Mucosa of gallbladder (tissue), 1 donor: ENCODE measurements at regions not wholly inside any gene's neighbourhood (a gene's known extent, or its start where the extent isn't known, plus 50 kb on each side); places are given as distances from the start of the nearest gene placed in this dataset.
"Not testable (repeated sequence)": the region's sequence is repeated elsewhere in the genome, so short reads cannot be mapped to it uniquely, and the experiment has no call there.

ENCODE experiments used
- DNase-seq: peaks from one replicate; pipeline ENCODE4 v3.0.0-alpha.2; 2020; ENCODE audit warnings: low spot score
- donor health status: DM: no; HTN: no; CAD: no.

DNA sequence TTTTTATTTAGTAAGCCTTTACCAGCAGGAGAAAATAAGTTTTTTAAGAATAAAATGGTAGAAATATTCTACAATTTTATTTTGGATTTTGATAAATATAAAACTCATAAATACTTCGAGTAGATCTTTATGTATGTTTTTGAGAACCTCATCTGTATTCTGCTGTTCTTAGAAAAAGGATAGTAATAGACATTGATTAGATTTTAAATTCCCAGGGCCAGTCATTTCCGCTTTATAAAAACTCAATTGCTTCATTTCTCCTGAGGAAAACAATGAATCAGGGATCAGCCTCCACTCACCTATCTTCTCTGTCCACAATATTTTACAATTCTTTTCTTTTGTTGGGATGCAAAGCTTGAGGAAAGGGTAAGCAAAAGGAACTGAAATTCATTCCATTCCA, 1983.5 kb upstream of the C9orf72 start:
- DNase-seq, result no peak

DNA sequence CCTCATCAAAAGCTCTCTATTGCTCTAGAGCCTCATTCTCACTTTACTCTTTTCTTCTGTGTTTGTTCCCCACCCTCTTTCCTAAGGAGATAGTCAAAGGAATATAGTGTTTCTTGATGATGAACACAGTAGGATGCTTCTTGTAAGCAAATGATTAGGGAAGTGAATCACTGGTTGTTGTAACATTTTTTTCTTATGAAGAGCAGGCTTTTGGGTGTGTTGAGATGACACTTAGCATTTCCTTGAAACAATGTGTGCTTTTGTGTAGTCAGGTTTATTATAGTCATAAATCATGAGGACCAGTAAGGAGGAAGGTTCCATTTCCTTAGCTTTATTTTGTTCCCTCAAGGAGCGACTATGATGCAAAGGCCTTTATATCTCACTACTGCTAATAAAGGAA, 1991.3 kb upstream of the C9orf72 start:
- no peak for DNase-seq

DNA sequence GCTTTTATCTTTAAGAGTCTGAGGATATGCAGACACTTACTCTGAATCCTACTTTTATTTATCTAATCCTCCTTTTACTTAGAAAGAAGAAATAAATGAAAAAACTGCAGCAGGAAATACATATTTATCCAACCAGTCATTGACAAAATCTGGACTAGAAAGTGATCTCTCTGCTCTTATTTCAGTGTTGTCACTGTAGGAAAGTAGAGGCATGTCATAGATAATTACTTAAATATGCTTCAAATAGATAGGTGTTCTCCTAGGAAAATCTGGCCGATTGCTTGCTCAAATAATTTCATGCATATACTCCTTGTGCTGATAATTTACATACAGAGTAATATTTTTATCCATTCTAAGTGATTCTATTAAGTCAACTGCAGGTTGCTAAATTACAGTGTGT, 2001.9 kb upstream of the C9orf72 start:
- DNase-seq, result no peak

DNA sequence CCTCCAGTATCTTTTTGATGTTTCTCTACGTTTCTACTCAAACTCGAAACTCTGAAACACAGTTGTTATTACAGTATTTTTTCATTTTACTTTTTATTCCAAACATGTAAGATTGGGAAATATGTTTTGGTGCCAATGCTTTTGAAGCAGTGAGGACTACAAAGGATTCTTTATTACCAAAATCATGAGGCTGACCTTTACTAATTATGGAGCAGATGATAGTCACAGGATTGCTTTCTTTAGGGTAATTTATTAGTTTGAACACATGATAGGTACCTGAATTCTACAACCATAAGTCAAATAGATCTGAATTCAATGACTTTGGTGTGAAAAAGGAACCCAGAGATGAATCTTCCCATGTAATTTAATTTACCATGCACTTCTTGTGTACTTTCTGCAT, 2015.1 kb upstream of the C9orf72 start:
- DNase-seq, result no peak

DNA sequence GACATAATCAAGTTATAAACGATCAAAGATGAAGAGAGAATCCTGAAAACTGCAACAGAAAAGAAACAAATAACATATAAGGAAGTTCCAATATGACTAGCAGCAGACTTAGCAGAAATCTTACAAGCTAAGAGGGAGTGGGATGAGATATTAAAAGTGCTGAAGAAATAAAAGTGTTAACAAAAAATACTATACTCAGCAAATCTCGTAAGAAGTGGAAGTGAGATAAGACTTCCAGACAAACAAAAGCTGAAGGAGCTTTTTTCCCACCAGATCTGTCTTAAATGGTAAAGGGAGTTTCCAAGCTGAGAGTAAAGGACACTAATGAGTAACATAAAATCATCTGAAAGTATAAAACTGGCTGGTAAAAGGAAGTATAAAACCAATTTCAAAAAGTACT, 2036.0 kb upstream of the C9orf72 start:
- no peak for DNase-seq

DNA sequence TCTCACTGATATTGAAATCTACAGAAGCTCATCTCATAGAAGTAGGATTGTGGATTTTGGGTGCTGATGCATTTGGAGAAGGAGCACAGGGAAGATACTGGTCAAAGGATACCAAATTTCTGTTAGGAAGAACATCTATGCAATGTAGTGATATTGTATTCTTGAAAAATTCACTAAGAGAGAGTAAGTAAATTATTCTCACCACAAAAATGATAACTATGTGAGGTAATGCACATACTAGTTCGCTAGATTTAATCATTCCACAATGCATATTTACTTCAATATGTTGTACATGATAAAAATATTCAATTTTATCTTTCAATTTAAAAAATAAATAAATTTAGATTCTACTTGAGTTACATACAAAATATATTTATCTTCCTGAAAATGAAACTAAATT, 2040.5 kb upstream of the C9orf72 start:
- no peak for DNase-seq

DNA sequence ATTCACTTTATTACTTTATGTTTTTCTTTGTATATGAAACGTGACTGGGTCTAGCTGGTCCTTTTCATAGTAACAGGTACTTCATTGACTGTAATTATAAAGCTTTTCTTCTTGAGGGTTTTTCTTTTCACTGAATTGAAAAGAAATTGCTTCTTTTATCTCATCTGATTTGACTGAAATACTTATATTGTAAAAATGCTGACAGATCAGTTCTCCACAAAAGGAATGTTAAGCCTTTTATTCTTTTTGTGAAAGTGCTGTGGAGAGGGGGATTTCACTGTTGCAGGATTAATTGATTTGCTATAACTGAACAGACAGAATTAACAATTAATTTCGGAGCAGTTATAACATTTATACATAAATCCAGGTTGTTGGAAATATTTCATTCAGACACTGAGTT, 2043.6 kb upstream of the C9orf72 start:
- DNase-seq, result no peak

DNA sequence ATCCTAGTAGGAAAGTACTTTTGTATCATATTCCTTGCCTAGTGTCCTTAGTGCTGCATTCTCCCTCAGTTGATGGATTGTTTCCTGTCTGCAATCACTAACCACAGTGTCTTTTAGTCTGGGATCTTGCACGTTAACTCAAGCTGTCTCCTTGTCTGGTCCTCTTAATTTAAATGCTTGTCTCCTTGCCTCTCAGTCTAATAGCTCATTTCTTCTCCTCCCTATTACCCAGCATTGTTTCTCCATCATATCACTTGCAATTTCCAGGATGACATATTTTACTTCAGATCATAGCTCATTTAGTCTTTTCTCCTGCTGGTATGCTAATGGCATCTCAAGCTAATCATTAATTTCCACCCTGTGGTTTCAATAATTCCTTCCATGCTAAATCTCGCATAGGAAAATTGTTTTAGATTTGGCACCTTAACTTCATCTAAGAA, 2052.0 kb upstream of the C9orf72 start:
- no peak for DNase-seq

DNA sequence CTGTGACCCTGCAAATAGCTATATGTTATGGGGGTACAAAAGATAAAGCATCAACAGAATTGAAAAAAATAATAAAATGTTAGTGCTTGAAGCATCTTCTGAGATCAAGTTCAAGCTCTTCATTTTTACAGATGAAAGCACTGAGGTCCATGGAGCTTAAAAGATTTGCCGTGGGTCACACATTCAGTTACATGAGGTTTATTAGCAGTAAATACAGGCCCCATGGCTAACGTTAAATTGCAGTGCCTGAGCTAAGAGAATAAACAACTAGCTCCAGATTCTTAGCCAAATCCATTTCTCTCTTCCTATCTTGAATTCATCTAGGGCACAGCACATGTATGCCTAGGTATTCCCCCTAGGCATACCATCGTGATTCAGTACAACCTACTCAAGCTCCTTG, 2052.7 kb upstream of the C9orf72 start:
- no peak for DNase-seq

DNA sequence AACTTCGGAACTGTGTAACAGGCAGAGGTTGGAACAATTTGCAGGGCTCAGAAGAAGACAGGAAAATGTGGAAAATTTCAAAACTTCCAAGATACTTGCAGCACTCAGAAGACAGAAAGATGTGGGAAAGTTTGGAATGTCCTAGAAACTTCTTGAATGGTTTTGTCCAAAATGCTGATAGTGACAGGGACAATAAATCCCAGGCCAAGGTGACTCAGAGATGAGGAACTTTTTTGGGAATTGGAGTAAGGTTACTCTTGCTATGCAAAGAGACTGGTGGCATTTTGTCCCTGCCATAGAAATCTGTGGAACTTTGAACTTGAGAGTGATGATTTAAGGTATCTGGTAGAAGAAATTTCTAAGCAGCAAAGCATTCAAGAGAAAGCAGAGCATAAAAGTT, 2055.6 kb upstream of the C9orf72 start:
- not testable (repeated sequence) for DNase-seq

DNA sequence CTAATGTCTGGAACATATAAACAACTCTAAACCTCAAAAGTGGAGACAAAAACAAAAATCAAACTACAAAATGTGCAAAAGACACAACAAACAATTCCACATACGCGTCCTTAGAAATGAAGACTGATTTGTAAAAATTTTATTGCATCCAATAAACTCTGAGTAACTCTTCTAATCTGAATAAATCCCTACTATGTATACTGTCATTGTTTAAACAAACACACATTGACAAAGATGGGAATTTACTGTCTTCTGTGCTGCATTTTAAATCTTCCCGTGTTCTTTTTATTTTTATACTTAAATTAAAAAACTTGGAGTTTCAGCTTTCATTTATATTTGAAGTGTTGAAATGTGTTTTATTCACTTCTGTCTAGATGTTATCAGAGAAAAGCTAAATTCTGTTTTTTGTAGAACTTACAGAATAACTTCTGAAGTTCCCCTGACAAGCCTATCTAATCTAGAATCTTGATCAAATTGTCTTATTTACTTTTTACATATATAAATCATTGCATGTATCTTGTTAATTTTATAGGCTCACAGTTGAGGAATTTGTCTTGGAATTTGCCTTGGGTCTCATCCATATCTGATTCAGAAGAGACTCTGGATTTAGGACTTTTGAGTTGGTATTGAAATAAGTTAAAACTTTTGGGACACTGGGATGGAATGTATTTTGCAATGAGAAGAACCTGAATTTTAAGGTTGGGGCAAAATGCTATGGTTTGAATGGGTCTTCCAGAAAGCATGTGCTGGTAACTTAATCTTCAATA, 2064.4 kb upstream of the C9orf72 start:
- no peak for DNase-seq

DNA sequence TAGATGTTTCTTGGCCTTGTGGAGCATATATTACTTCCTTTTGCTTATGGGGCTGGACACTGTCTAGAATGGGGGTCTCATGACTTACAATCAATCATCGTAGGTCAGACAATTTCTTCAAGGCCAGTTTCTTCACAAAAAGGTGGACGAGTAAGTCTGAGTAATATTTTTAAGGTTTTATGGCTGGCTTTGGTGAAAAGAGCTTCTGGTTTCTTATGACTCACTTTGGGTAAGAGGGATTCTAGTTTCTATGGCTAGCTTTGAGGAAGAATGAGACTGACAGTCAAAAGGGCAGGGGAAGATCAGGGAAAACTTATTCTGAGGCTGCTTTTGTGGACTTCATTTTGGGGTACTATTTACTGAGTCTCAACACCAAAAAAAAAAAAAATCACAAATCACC, 2067.2 kb upstream of the C9orf72 start:
- no peak for DNase-seq

DNA sequence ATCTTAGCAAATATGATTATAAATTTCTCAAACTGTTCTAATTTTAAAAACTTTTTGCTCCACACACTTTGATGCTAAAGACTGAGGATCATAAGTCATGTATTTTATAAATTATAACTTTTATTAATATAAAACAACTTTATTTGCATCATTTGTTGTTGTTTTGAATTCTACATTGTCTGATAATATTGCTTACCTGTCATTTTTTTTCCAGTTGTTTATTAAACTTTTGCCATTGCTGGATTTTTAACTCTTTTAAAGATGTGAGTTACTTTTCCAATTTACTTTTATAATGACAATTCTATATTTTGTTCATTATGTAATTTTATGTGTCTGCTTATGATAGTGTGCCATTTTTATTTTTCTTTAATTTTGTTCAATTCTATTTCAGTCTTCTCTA, 2071.2 kb upstream of the C9orf72 start:
- DNase-seq, result no peak

DNA sequence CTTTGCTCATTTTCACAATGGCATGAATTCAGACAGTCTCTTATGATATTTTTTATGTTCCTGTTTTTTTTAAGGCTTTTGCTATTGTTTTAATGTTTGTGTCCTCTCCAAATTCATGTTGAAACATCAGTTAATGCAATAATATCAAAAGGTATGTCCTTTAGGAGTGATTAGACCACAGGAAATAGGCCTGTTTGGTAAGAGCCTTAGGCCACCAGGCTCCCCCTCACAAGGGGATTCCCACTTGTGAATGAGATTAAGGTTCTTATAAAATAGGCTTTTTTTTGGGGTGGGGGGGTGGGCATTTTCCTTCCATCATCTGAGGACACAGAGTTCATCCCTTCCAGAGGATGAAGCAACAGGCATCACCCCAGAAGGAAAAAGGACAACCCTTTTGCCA, 2074.2 kb upstream of the C9orf72 start:
- no peak for DNase-seq

DNA sequence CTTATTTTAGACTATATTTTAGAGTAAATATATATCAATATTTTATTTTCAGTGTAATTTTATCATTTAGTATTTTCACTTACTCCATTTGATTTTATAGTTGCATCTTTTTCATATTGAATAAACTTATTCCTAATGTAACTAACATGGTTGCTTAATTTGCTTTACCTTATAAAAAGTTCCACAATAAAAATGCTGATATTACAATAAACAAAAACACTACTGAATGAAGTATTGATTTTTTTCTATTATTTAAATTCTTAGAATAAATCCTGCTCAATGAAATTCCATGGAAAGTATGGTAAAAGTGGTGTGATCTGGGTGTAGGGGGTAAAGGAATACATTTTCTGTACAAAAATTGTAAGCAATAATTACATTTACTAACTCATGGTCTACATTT, 2074.9 kb upstream of the C9orf72 start:
- no peak for DNase-seq

DNA sequence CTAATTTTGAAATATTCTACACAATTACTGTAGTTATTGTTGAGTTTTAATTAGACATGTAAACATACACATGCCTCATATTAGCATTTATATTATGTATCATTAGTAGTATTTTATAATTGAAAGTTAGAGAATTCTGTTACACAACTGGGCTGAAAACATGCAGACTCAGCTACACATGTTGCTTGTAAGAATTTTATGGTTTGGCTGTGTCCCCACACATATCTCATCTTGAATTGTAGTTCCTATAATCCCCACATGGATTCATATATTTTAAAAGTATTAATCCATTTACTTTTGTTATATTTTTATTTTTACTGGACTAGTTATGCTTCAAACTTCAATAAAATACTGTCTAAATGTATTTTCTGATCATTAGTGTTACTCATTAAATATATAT, 2075.3 kb upstream of the C9orf72 start:
- no peak for DNase-seq

DNA sequence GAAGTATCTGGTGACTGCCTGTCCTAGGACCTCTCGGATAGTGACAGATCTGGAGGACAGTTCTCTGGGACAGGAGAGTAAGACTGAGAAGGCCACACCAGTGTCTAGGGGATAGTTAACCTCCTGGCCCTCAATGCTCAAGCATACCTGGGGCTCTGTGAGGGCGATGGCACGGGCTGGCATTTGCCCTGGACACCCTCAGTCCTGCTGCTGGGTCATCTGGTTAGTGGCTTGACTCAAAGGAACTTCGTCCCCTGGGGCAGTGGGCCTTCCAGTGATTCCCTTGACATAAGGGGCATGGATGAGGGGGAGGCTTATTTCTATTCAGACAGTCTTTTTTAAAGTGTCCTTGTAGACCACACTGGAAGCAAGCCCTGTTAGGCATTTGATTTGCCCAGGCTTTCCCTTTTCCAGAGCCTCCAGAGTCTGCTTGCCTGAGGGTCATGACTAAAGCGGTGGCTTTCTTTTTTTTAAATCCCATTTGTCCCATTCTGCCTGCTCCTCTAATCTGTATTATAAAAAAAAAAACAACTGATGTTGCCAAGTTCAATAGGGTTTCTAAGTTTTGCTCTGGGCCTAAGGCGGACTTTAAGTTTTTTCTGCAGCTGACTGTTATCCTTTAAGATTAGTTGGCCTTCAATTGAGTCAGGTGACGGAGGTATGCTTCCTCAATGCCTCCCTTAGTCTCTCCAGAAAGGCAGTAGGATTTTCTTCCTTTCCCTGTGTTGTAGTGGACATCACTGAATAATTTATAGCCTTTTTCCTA, 2083.5 kb upstream of the C9orf72 start:
- DNase-seq, result no peak

DNA sequence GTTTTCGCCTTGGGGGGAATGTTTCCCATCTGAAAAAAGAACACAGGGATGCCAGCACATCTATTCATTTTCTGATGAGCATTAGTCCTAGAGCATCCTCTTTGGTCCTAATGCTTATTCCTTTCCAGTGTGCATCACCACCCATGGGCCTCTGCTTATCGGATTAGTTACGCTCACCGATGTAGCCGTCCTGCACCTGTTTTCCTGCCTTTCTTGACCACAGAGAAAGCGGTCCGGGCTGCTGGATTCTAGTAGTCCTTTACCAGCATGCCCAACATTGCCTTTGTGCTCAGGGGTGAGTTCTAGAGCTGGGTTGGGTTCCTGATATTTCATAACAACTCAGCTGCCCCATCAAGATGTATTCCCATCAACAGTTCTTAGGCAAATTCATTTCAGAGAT, 2084.5 kb upstream of the C9orf72 start:
- DNase-seq, result no peak

DNA sequence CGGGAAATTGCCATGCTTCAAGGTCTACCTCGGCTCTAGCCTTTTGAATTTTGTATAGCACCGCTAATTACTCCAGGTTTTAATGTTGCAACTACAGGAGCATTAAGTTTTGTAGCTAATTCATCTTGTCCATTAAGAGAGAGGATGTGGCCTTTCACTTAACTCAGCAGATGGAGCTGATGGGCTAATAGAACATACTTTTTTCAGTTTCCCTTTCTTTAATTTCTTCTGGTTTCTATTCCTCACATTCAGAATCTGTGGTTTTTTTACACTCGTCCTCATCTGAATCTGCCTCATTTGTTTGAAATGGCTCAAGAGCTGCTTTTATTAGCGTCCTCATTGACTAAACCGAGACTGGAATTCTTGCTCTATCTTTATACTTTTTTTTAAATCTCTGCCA, 2085.7 kb upstream of the C9orf72 start:
- no peak for DNase-seq

DNA sequence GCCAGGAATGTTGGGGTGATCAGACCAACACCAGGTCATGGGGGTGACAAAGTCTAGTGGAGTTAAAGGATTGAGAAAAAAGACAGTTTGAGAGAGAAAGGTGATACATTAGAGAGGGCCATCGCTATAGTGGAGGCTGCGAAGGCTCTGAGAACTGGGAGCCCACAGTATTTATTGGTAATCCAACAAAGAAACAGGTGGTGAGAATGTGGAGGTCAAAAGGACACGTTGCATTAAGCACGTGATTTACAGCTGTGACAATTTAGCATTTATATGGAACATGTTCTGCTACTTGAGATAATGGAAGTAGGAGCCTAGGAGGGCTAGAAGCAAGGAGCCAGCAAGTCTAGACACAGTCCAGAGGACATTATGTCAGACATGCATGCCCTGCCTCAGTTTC, 2086.5 kb upstream of the C9orf72 start:
- no peak for DNase-seq

DNA sequence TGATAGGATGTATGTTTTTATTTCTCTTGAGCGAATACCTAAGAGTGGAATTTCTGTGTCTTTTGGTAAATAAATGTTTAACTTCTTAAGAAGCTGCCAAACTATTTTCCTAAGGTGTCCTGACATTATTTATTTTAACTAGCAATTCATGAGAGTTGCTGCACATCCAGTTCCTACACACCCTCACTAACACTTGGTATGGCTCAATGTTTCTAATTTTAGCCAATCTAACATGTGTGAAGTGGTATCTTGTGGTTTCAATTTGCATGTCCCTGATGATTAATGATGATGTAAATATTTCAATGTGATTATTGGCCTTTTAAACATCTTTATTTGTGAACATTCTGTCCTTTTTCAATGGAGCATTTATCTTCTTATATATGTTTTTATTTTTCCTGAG, 2095.5 kb upstream of the C9orf72 start:
- no peak for DNase-seq

DNA sequence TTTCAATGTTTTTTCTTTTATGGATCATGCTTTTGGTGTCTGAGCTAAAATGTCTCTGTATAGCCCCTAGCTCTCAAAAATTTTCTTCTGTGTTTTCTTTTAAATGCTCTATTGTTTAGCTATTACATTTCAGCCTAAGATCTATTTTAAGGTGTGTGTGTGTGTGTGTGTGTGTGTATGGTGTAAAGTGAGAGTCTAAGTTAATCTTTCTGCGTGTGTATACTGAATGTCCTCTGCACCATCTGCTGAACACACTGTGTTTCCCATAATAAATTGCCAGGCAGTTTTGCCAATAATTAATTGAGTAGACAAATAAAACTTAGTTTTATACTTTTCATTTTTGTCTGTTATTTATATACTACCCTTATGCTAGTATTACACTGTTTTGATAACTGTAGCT, 2096.3 kb upstream of the C9orf72 start:
- DNase-seq, result no peak

DNA sequence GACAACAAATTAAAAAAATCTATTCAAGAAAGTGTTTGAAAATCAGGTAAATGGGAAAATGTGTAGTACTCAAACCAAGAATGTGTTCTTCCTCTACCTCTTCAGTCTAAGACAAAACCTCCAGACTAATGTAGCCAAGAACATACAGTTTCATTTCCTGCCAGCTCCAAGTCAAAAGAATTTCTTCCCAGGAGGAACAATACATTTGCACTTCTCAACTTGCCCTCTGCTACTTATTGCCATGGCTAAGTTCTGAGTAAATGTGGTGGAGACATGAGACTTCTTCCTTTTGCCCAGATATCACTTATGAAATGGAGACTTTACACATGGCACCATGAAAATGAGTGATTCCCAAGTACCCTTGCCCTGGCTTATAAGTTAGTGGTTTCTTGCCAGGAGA, 2112.2 kb upstream of the C9orf72 start:
- no peak for DNase-seq

DNA sequence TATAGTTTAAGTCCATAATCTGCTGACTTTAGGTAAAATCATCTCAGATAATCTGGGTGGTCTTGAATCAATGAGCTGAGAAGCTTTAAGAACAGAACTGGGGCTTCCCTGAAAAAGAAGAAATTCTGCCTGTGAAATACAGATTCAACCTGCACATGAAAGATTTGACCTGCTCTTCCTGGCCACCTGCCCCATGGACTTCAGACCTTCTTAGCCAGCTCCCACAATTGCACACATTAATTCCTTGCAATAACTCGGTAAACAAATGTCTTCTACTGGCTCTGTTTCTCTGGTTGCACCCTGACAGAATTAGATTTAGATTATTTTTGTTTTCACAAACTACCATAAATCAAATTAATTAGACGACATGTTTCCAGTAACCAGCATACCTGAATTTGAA, 2117.9 kb upstream of the C9orf72 start:
- peak; percentile 30 for DNase-seq
